Neural cell (in vitro differentiated cells): ENCODE measurements at regions not wholly inside any gene's neighbourhood (a gene's known extent, or its start where the extent isn't known, plus 50 kb on each side); places are given as distances from the start of the nearest gene placed in this dataset.

Experiments
- CTCF ChIP-seq: fragments of 450-650 bp; IDR thresholded peaks from 2 replicates; pipeline ENCODE4 v1.5.1; 2014; ENCODE audit warnings: antibody characterized with exemption, mild to moderate bottlenecking, moderate library complexity; ENCODE audit not compliant: poor library complexity, severe bottlenecking
- RAD21 ChIP-seq: fragments of 450-650 bp; conservative IDR thresholded peaks from 2 replicates; pipeline ENCODE4 v1.6.1; 2014; ENCODE audit warnings: antibody characterized with exemption, mild to moderate bottlenecking, moderate library complexity

- TF ChIP-seq RAD21 (no peak), CTCF (no peak)
Observed at GRCh38 chr4:154135576-154135975, 346.7 kb upstream of the SFRP2 start.
